Lung (tissue), 11 donors: ENCODE measurements at regions not wholly inside any gene's neighbourhood (a gene's known extent, or its start where the extent isn't known, plus 50 kb on each side); places are given as distances from the start of the nearest gene placed in this dataset.

Source experiments
- ATAC-seq: fragments of 200-7000 bp; cut with Tn5 transposase; one replicate; pipeline ENCODE4 v1.9.1; 2020; ENCODE audit warnings: moderate number of reproducible peaks; ENCODE audit not compliant: insufficient read depth, low FRiP score
- DNase-seq, 3 donors: peaks; one replicate each; pipeline ENCODE4 v3.0.0-alpha.2; 2013 to 2017
- H3K27ac ChIP-seq, 2 donors: one replicate each; pipeline ENCODE4 v1.5.1; 2013; ENCODE audit warnings: mild to moderate bottlenecking in 2 of 2, moderate library complexity in 2 of 2, control low read depth in 1 of 2, inconsistent platforms in 1 of 2, low read depth in 1 of 2, low read length in 1 of 2
- H3K27me3 ChIP-seq, 3 donors: one replicate each; pipeline ENCODE4 v1.5.1; 2013; ENCODE audit warnings: low read length in 2 of 3; ENCODE audit not compliant: control insufficient read depth in 3 of 3, insufficient read depth in 3 of 3
- H3K36me3 ChIP-seq, 4 donors: one replicate each; pipeline ENCODE4 v1.5.1; 2013; ENCODE audit warnings: low read length in 4 of 4, mild to moderate bottlenecking in 1 of 4, moderate library complexity in 1 of 4; ENCODE audit not compliant: control insufficient read depth in 4 of 4, insufficient read depth in 4 of 4
- H3K4me1 ChIP-seq, 5 donors: one replicate each; pipeline ENCODE4 v1.5.1; 2013; ENCODE audit warnings: low read length in 5 of 5, mild to moderate bottlenecking in 2 of 5, moderate library complexity in 1 of 5; ENCODE audit not compliant: control insufficient read depth in 5 of 5, insufficient read depth in 5 of 5
- H3K4me3 ChIP-seq: one replicate; pipeline ENCODE4 v1.5.1; 2013; ENCODE audit warnings: mild to moderate bottlenecking, control low read depth, moderate library complexity
- H3K9ac ChIP-seq, 2 donors: one replicate each; pipeline ENCODE4 v1.5.1; 2013; ENCODE audit warnings: low read length in 2 of 2, control low read depth in 1 of 2; ENCODE audit not compliant: insufficient read depth in 1 of 2
- H3K9me3 ChIP-seq, 4 donors: one replicate each; pipeline ENCODE4 v1.5.1; 2013; ENCODE audit warnings: low read length in 3 of 4, mild to moderate bottlenecking in 1 of 4, moderate library complexity in 1 of 4; ENCODE audit not compliant: control insufficient read depth in 4 of 4, insufficient read depth in 3 of 4
- CTCF ChIP-seq: IDR thresholded peaks from 2 replicates; pipeline ENCODE4 v1.5.1; 2012; ENCODE audit warnings: mild to moderate bottlenecking; ENCODE audit errors: control extremely low read depth, extremely low read depth
- WGBS, 2 donors: extraction: QIAGEN DNeasy Blood & Tissue Kit; methylation state at CpG; one replicate each; pipeline ENCODE4 v1.1.7; 2013; 5-methylcytosine and 5-hydroxymethylcytosine counted together
- donor health status: control.
- donor health status: control.
- donor health status: Bipolar disorder and iron deficiency.
- donor health status: healthy.
- donor health status: DM: yes; HTN: yes; CAD: no.

DNA sequence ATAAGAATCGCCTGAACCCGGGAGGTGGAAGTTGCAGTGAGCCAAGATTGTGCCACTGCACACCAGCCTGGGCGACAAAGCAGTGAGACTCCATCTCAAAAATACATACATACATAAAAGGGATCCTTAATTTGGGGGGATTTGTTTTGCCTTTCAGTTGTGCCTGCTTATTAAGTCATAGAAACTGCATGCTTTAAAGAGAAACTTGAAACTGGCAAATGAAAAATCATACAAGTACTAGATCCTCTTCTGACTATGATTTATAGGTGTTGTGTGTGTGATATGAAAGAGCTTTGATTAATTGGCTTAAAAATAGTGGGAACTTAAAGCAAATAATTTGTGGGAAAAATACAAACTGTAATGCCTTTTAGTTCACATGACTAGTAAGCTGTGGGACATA is 963.7 kb downstream of the CNTNAP5 start:
- no peak overlapping the region for H3K27ac ChIP-seq
- no peaks in the 10 kb centered on the region for H3K4me1 ChIP-seq
- H3K9me3 ChIP-seq, result no peaks in the 10 kb centered on the region
- 92 to 96% methylated on average over 3 of the region's 3 CpGs for WGBS, 2 donors
- DNase-seq (no peak), ATAC-seq (no peak)
- no peak for TF ChIP-seq CTCF
- H3K27me3 ChIP-seq, result no peaks in the 10 kb centered on the region
- H3K36me3 ChIP-seq, result no peaks in the 10 kb centered on the region
- no peak overlapping the region for H3K4me3 ChIP-seq
- no peak overlapping the region for H3K9ac ChIP-seq

GRCh38 chr2:124993809-124994208 is 968.7 kb downstream of the CNTNAP5 start:
- ATAC-seq (no peak), DNase-seq (no peak)
- Histone ChIP-seq H3K4me3 (no peak overlapping the region), H3K36me3 (no peaks in the 10 kb centered on the region), H3K27me3 (no peaks in the 10 kb centered on the region), H3K4me1 (no peaks in the 10 kb centered on the region), H3K9ac (no peak overlapping the region), H3K9me3 (no peaks in the 10 kb centered on the region), H3K27ac (no peak overlapping the region)
- WGBS, 2 donors, result 74 to 83% methylated on average over 4 of the region's 4 CpGs
- TF ChIP-seq CTCF, result no peak

- no peak for TF ChIP-seq CTCF
- no peak overlapping the region for H3K27ac ChIP-seq
- ATAC-seq (no peak), DNase-seq (no peak)
- no peaks in the 10 kb centered on the region for H3K9me3 ChIP-seq
- H3K36me3 ChIP-seq, result no peaks in the 10 kb centered on the region
- H3K4me1 ChIP-seq, result no peaks in the 10 kb centered on the region
- H3K4me3 ChIP-seq, result no peak overlapping the region
- 77 to 86% methylated on average over 6 of the region's 6 CpGs for WGBS, 2 donors
- no peak overlapping the region for H3K9ac ChIP-seq
- no peaks in the 10 kb centered on the region for H3K27me3 ChIP-seq
Measured at GRCh38 chr2:124995185-124995912, 970.3 kb downstream of the CNTNAP5 start.

- Histone ChIP-seq H3K36me3 (no peaks in the 10 kb centered on the region), H3K4me3 (no peak overlapping the region), H3K27me3 (no peaks in the 10 kb centered on the region), H3K4me1 (no peaks in the 10 kb centered on the region), H3K9me3 (no peaks in the 10 kb centered on the region), H3K27ac (no peak overlapping the region), H3K9ac (no peak overlapping the region)
- ATAC-seq, result no peak
- DNase-seq, result no peak
- TF ChIP-seq CTCF, result no peak
Measured at GRCh38 chr2:124996406-124996805, 971.3 kb downstream of the CNTNAP5 start.
